Endothelial cell of umbilical vein (primary cell): ENCODE measurements at regions not wholly inside any gene's neighbourhood (a gene's known extent, or its start where the extent isn't known, plus 50 kb on each side); places are given as distances from the start of the nearest gene placed in this dataset.

Experiments used
- BruUV-seq: library from RNA; stranded (reverse); fragments of 400-500 nt; replicated peaks from 2 replicates; lab custom pipeline; 2021; lab: Mats Ljungman, UMichigan
- CTCF ChIA-PET: fragments of 300-600, 350-600 bp; sonication (Branson Sonifier 250); formaldehyde crosslinking; loops from one replicate; lab custom pipeline; 2021; ENCODE audit warnings: antibody characterized with exemption, inconsistent platforms; lab: Charles Lee
- POLR2A ChIA-PET: fragments of 300-600, 350-600 bp; sonication (Branson Sonifier 250); formaldehyde crosslinking; loops from one replicate; lab custom pipeline; 2021; ENCODE audit warnings: antibody characterized with exemption, inconsistent platforms; lab: Charles Lee
- DNase-seq: peaks from one replicate; pipeline ENCODE4 v3.0.0-alpha.2; 2011; ENCODE audit warnings: low read depth, low spot score
- FAIRE-seq: peaks from 2 replicates; lab custom pipeline; 2011; peaks lifted over from hg19 to GRCh38; lab: Jason Lieb, UNC
- H2AFZ ChIP-seq: 2 replicates; pipeline ENCODE4 v1.6.0; 2012; ENCODE audit warnings: low read depth, low read length, control low read depth, inconsistent platforms
- H3K27ac ChIP-seq: 2 replicates; pipeline ENCODE4 v1.5.1; 2011; ENCODE audit warnings: low read depth, mild to moderate bottlenecking, control low read depth, low read length, moderate library complexity; ENCODE audit not compliant: insufficient read depth
- H3K27me3 ChIP-seq, 2 experiments: 2 replicates each; pipeline versions ENCODE4 v1.6.0 to v1.6.1; 2011; ENCODE audit warnings: low read length in 2 of 2, mixed read lengths in 1 of 2; ENCODE audit not compliant: control insufficient read depth in 2 of 2, insufficient read depth in 2 of 2
- H3K36me3 ChIP-seq, 2 experiments: 2 replicates in 1 of 2; 3 replicates in 1 of 2; pipeline ENCODE4 v1.5.1; 2011; ENCODE audit warnings: low read length in 2 of 2, mild to moderate bottlenecking in 1 of 2, moderate library complexity in 1 of 2; ENCODE audit not compliant: control insufficient read depth in 2 of 2, insufficient read depth in 2 of 2; ENCODE audit errors: extremely low read depth in 1 of 2
- H3K4me1 ChIP-seq: 3 replicates; pipeline ENCODE4 v1.5.1; 2011; ENCODE audit warnings: mild to moderate bottlenecking, low read length; ENCODE audit not compliant: control insufficient read depth, insufficient read depth; ENCODE audit errors: extremely low read depth
- H3K4me2 ChIP-seq: 2 replicates; pipeline ENCODE4 v1.6.1; 2011; ENCODE audit warnings: low read length, control low read depth, mixed read lengths; ENCODE audit not compliant: insufficient read depth
- H3K4me3 ChIP-seq, 3 experiments: fragments of 200-600 bp in 1 of 3; sonication (generic), shearing (Covaris generic) in 1 of 3; replicated peaks in 1 of 3; 2 replicates each; pipeline ENCODE4 v1.5.1; 2011 to 2016; ENCODE audit warnings: control low read depth in 3 of 3, low read length in 3 of 3, mild to moderate bottlenecking in 2 of 3, inconsistent platforms in 1 of 3, low read depth in 1 of 3, moderate library complexity in 1 of 3; ENCODE audit not compliant: insufficient read depth in 1 of 3
- H3K79me2 ChIP-seq: 2 replicates; pipeline ENCODE4 v1.6.0; 2012; ENCODE audit warnings: low read length, inconsistent platforms; ENCODE audit not compliant: control insufficient read depth, insufficient read depth
- H3K9ac ChIP-seq: replicated peaks from 2 replicates; pipeline ENCODE3; 2011; ENCODE audit warnings: low read length, control low read depth; ENCODE audit not compliant: insufficient read depth; ENCODE audit errors: extremely low read depth
- H3K9me1 ChIP-seq: replicated peaks from 3 replicates; pipeline ENCODE4 v1.6.0; 2011; ENCODE audit warnings: mild to moderate bottlenecking, low read length; ENCODE audit not compliant: control insufficient read depth, insufficient read depth; ENCODE audit errors: extremely low read depth
- H3K9me3 ChIP-seq: replicated peaks from 2 replicates; pipeline ENCODE4 v1.5.1; 2012; ENCODE audit warnings: low read length, inconsistent platforms; ENCODE audit not compliant: control insufficient read depth, insufficient read depth
- H4K20me1 ChIP-seq: replicated peaks from 2 replicates; pipeline ENCODE3; 2011; ENCODE audit warnings: mild to moderate bottlenecking, low read length; ENCODE audit not compliant: control insufficient read depth, insufficient read depth; ENCODE audit errors: extremely low read depth
- EZH2 ChIP-seq: IDR thresholded peaks from 2 replicates; pipeline ENCODE4 v1.6.1; 2012; ENCODE audit warnings: borderline replicate concordance, low read depth, mild to moderate bottlenecking, moderate library complexity, low read length, inconsistent platforms; ENCODE audit not compliant: severe bottlenecking
- FOS ChIP-seq: IDR thresholded peaks from 2 replicates; pipeline ENCODE4 v1.6.1; 2011; ENCODE audit warnings: mild to moderate bottlenecking, low read length, moderate library complexity, borderline replicate concordance; ENCODE audit not compliant: insufficient read depth
- GATA2 ChIP-seq: IDR thresholded peaks from 2 replicates; pipeline ENCODE4 v1.7.0; 2011; ENCODE audit warnings: low read depth, mild to moderate bottlenecking, moderate library complexity, mixed read lengths, low read length; ENCODE audit not compliant: insufficient read length, insufficient read depth
- JUN ChIP-seq: IDR thresholded peaks from 2 replicates; pipeline ENCODE4 v1.6.1; 2011; ENCODE audit warnings: borderline replicate concordance, low read depth; ENCODE audit not compliant: insufficient read length, insufficient read depth
- POLR2AphosphoS5 ChIP-seq: IDR thresholded peaks from 2 replicates; pipeline ENCODE4 v1.6.1; 2012; ENCODE audit warnings: low read depth, mild to moderate bottlenecking, control low read depth, low read length, moderate library complexity; ENCODE audit not compliant: insufficient read depth
- dilution Hi-C: fragments of 300-500 bp; cut with MboI; formaldehyde crosslinking; loops from one replicate; pipeline ENCODE4 v1.15.0; 2019; ENCODE audit warnings: low sequenced_read_pairs; ENCODE audit not compliant: extremely low pct_ligation_motif_present
- intact Hi-C: fragments of 100-400 bp; cut with micrococcal nuclease; formaldehyde crosslinking; loops from one replicate; pipeline ENCODE4 v1.10.0; 2022
- TF ChIP-seq, protein P1 (sequence below): IDR thresholded peaks from 2 replicates; pipeline ENCODE4 v1.6.1; 2011; ENCODE audit not compliant: insufficient read depth, insufficient read length
- TF ChIP-seq, protein P2 (sequence below), 2 donors: IDR thresholded peaks; 1 replicate in 1 of 2; 2 replicates in 1 of 2; pipeline ENCODE4 v1.5.1; 2011; ENCODE audit warnings: low read length in 2 of 2, mild to moderate bottlenecking in 2 of 2, moderate library complexity in 2 of 2, control low read depth in 1 of 2, inconsistent platforms in 1 of 2, low read depth in 1 of 2; ENCODE audit not compliant: insufficient read depth in 1 of 2; ENCODE audit errors: extremely low read depth in 1 of 2

DNA sequence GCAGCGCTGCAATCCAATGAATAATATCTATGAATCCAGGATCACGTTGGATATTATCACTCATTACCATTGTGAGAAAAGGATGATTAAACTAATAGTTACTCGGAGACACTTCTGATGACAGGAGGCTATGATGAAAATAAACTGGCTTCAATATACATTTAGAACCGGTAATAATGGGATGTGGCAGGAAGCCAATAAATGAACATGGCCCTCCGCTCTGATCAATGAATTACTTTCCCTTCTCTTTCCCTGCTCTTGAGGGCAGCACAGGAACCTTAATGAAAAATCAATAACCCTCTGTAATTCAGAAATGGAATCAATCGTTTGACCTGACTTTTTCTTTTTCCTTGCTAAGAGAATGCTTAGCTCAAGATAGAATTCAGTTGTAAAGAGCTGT, 103.9 kb upstream of the PAQR3 start:
- Histone ChIP-seq H2AFZ (no peak overlapping the region), H3K4me1 (no peaks in the 10 kb centered on the region), H4K20me1 (no peaks in the 10 kb centered on the region), H3K9ac (no peak overlapping the region), H3K79me2 (no peaks in the 10 kb centered on the region), H3K9me1 (no peaks in the 10 kb centered on the region), H3K27me3 (no peaks in the 10 kb centered on the region), H3K4me2 (no peak overlapping the region), H3K9me3 (no peaks in the 10 kb centered on the region), H3K4me3 (no peak overlapping the region), H3K27ac (no peak overlapping the region), H3K36me3 (no peaks in the 10 kb centered on the region)
- ChIA-PET POLR2A (no interaction called here), CTCF (interaction anchor here (2.3 kb wide), 1 partner anchor 1173 kb away, joined by 19 read pairs; no protein-coding TSS in a partner anchor)
- no TSS peak for BruUV-seq
- dilution Hi-C loops: no loop called here
- FAIRE-seq (no peak), DNase-seq (no peak)
- TF ChIP-seq FOS (no peak), JUN (no peak), GATA2 (no peak), EZH2 (no peak), POLR2AphosphoS5 (no peak)
- TF ChIP-seq, protein P1, sequence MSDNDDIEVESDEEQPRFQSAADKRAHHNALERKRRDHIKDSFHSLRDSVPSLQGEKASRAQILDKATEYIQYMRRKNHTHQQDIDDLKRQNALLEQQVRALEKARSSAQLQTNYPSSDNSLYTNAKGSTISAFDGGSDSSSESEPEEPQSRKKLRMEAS: no peak
- TF ChIP-seq, protein P2, sequence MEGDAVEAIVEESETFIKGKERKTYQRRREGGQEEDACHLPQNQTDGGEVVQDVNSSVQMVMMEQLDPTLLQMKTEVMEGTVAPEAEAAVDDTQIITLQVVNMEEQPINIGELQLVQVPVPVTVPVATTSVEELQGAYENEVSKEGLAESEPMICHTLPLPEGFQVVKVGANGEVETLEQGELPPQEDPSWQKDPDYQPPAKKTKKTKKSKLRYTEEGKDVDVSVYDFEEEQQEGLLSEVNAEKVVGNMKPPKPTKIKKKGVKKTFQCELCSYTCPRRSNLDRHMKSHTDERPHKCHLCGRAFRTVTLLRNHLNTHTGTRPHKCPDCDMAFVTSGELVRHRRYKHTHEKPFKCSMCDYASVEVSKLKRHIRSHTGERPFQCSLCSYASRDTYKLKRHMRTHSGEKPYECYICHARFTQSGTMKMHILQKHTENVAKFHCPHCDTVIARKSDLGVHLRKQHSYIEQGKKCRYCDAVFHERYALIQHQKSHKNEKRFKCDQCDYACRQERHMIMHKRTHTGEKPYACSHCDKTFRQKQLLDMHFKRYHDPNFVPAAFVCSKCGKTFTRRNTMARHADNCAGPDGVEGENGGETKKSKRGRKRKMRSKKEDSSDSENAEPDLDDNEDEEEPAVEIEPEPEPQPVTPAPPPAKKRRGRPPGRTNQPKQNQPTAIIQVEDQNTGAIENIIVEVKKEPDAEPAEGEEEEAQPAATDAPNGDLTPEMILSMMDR (IDR thresholded peaks at IDR 0.05; ENCODE audit: extremely low read depth in 1 of 2, insufficient read depth in 1 of 2, low read depth in 1 of 2, low read length in 2 of 2): no peak
- intact Hi-C loops: loop anchor here (5.0 to 10.0 kb wide), 2 partner anchors 91 to 1292 kb away; partner anchors contain the start of gene CFAP299
